ENCODE measurements at regions not wholly inside any gene's neighbourhood (a gene's known extent, or its start where the extent isn't known, plus 50 kb on each side); places are given as distances from the start of the nearest gene placed in this dataset.
"Not testable (repeated sequence)": the region's sequence is repeated elsewhere in the genome, so short reads cannot be mapped to it uniquely, and the experiment has no call there.

DNA sequence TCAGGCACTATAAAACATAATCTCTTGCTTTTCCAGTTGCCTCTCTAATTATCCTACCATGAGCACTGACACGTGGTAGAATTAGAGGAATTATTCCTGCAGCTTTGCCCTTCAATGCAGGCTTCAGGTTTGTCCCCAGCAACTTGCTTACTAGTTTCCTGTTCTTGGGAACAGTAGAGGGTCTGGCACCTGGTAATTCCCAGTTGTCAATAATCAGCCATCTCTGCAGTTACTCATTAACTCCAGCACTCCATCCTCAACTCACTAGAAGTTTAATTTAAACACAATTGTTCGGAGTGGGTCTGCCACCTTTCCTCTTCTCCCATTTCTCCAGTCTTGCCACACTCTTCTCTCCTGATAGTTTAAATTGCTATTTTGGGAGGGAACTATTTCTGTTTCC, 324.3 kb upstream of the KIAA1217 start:
- DNase-seq: no peak

GRCh38 chr10:23885853-23886252, 323.1 kb upstream of the KIAA1217 start:
- no peak for DNase-seq

- no peak for DNase-seq
These were observed 322.6 kb upstream of the KIAA1217 start for GRCh38 chr10:23886355-23886754.

DNA sequence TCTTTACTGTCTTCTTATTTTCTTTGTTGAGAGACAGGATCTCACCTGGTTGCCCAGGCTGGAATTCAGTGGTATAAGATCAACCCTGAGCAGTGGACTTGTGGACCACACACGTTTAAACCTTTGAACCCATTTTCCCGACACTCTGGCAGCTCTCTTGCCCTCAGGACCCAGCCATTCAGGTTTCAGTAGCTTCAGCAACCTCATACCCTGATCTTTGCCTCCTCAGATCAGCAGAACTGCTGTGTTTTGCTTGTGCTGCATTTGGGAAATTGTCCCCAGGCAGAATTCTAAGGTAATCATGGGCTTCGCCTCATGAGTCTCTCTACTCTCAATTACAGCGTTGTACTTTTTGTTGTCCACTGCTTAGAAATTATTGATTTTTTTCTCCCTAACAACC, 317.6 kb upstream of the KIAA1217 start:
- DNase-seq: no peak

DNA sequence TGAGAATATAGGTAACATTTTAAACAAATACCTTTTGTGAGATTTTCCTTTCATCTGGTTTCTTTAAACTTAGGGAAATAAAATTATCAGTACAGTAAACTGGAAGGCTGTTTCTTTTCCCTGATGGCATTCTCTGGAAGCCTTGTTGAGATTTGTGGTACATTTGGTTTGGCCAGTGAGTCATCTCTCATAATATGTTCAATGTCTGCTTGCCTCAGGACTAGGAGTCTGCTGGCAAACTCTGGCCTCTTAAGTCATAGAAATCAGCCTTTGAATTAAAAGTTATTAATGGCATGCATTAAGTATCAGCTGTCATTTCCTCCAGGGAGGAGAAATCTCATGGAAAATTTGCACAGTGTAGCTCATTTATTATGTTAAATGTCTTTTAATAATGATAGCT, 316.6 kb upstream of the KIAA1217 start:
- DNase-seq: no peak

DNA sequence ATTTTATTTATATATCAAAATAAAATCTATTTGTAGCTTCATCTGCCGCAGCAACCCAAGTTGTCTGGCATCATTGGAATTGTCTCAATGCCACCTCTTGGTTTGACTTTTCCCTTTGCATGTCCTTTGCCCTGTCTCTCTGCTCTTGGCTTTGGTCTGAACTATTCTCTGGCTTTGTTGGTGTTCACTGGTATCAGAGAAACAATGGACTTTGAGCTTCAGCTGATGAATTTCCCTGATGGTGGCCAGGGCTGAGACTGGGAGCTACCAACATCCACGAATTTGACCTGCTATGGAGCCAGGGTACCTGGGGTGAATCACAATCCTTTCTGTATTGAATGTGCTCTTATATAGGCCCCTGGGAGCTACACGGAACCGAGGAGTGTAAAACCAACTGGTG, 311.7 kb upstream of the KIAA1217 start:
- DNase-seq: no peak

GRCh38 chr10:23897861-23898260, 311.1 kb upstream of the KIAA1217 start:
- no peak for DNase-seq

DNA sequence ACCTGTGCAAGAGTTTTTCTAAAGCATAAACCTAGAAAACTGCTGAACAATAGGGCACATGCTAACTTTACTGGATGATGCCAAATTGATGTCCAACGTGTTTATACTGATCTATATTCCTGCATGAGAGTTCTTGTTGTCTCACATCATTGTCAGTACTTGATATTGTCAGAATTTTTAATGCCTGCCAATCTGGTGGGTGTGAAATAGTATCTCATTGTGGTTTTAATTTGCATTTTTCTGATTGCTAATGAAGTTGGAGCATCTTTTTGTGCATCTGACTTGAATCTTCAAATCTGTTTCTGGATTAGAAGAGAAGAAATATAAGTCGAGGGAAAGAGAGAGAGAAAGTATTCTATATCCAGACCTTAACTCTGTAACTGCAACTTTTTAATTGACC, 309.8 kb upstream of the KIAA1217 start:
- DNase-seq: no peak

GRCh38 chr10:23910291-23910690, 298.6 kb upstream of the KIAA1217 start:
- DNase-seq: no peak

DNA sequence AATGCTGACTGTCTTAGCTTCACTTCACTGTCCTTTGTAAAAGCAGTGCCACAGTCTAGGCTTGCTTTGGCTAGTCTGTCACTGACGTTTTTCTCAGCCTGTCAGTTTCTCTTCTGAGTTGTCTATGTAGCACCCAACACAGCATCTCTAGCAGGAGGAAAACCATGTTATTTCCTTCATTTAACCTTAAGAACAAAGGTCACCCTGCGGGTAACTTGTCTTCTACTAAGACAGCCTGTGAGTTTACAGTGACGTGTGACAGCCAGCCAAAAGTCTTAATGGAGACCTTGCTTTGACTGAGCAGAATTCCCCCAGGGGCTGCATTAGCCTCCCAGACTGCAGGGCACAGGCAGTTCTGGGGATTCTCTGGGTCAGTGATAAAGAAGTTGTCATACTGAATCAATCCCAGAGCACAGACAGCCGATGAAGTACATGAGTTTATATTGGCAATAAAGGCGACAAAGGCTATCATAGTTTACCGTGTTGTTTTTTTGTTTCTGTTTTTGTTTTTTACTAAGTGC, 296.0 kb upstream of the KIAA1217 start:
- DNase-seq: no peak

DNA sequence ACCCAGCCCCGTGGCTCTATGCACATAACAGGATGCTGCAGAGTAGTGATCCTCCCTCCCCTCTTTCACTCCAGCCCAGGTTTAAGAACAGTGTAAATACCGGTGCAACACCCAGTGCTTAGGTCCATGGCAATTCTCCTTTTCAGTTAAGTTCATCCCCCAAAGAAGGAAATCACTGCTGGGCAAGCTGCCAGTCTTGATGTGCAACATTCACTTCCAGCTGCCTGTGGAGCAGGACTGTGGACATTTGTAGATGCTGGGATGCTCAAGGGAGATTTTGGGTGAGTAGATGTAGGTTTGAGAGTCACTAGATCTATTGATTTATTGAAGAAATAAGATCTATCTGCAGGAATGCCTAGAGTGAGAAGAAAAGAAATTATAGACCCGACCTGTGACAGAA, 294.3 kb upstream of the KIAA1217 start:
- DNase-seq: no peak

GRCh38 chr10:23917251-23917840, 291.6 kb upstream of the KIAA1217 start:
- no peak for DNase-seq

- DNase-seq: no peak
These were observed 290.7 kb upstream of the KIAA1217 start for GRCh38 chr10:23918090-23918723.

DNA sequence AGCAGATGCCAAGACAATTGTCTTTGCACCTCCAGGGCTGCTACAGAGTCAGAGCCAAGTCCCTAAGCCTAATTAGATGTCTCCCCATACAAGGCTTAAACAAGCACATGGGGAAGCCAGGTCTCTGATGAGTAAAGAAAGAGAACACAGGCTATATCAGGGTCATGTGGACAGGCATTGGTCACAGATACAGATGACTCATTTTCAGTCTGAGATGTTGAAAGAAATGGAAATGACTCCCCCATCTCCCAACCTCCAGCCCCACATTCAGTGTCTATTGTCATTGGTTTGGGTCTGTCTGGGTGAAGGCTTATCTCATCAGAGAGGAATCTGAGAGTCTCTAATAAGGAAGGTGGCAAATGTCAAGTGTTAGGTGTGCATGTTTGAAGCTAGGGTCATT, 290.1 kb upstream of the KIAA1217 start:
- DNase-seq: no peak

DNA sequence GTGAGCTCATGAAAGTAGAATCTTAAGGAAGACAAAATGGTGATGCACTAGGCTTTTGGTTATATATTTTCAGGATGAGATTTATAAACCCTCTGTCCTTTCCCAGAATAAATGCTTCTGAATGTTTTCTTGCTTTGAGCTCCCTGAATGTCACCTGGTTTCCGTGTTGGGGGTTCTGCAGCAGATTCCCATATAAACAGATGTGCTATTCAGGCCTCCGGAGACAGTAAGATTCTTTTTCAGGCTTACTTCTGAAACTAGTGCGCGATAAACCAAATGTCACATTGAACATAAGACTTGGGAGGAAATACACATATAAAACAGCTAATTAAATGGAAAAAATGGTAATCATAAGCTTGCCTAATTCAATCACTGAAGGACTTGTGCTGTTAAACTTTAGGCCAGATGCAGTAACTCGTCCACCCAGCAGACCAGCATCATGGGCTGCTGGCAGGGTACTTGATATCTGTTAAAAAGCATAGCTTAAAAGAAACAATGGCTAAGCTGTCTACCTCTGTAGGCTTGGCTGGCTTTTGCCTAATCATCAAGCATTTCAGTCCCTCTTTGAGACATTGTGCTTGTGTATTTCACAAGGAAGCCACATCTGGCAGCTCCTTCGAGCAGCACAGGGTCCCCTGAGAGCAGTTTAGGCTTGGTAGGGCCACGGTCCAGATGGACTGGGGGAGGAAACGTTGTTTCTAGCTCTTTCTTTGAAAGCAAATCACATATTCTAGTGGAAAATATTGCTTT, 281.2 kb upstream of the KIAA1217 start:
- no peak for DNase-seq

GRCh38 chr10:23934023-23934422, 274.9 kb upstream of the KIAA1217 start:
- not testable (repeated sequence) for DNase-seq

GRCh38 chr10:23945845-23946244, 263.1 kb upstream of the KIAA1217 start:
- DNase-seq: no peak

DNA sequence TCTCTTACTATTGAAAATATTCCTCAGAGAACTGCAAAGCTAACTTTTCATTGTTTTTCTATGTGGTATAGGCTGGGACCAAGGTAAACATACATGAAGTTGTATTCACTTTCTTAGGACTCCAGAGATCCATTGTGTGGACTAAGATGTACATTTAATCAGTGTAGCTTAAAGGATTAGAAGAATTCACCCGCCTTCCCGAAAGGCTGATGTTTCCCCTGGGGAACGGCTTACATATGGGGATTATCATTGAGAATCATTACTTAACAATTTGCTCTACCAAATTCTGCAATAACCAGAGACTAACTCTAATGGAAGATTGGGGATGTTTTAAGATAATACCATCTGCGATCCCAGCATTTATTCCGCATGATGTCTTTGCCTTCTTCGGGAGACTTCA, 257.1 kb upstream of the KIAA1217 start:
- DNase-seq: no peak

- no peak for DNase-seq
These were observed 253.3 kb upstream of the KIAA1217 start for GRCh38 chr10:23955456-23956225.

DNA sequence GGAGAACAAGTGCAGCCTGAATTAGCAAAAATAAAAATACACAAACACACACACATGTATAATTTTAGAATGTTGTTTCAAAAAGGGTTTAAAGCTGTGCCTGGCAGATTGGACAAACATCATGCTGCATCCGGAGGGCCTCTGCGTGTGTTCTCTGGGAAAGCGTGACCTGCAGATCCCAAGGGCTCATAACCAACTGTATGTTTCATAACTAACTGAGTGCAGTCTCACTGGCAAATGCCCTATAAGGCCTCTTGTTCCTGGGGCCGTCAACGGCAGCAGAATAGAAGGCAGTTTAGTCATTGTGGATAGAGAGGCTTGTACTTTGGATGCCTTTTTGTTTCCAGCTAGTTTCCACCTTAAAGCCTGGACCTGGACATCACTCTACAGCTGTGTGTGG, 243.8 kb upstream of the KIAA1217 start:
- DNase-seq: no peak

GRCh38 chr10:23965880-23966279, 243.1 kb upstream of the KIAA1217 start:
- DNase-seq: no peak

- no peak for DNase-seq
These were observed 242.4 kb upstream of the KIAA1217 start for GRCh38 chr10:23966504-23967051.

DNA sequence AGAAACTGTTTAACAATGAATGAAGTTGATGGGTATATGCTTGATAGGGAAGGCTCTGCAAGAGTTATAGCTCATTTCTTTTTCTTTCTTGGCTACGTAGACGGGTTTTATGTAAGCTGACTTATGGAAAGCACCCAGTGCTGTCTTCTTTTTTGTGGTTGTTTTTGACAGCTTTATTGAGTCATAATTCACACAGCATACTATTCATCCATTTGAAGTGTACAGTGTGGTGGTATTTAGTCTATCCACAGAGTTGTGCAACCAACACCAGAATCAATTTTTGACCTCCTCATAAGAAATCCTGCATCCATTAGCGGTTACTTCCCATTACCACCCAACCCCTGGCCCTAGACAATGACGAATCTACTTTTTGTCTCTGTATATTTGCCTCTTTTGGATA, 240.6 kb upstream of the KIAA1217 start:
- DNase-seq: no peak
